Ramos (cell line): ENCODE measurements at regions not wholly inside any gene's neighbourhood (a gene's known extent, or its start where the extent isn't known, plus 50 kb on each side); places are given as distances from the start of the nearest gene placed in this dataset.

Source experiments
- in situ Hi-C: fragments of 300-500 bp; cut with MboI; formaldehyde crosslinking; loops from one replicate; pipeline ENCODE4 v1.14.3; 2022; ENCODE audit warnings: low sequenced_read_pairs; ENCODE audit not compliant: unreplicated experiment

GRCh38 chr7:46716926-46717325 lies 795.9 kb upstream of the IGFBP3 start:
- in situ Hi-C loops = no loop called here

GRCh38 chr7:46715579-46715978 lies 794.5 kb upstream of the IGFBP3 start:
- in situ Hi-C loops = no loop called here

GRCh38 chr7:46714904-46715303 lies 793.8 kb upstream of the IGFBP3 start:
- in situ Hi-C loops = no loop called here

GRCh38 chr7:46713868-46714596 lies 793.0 kb upstream of the IGFBP3 start:
- in situ Hi-C loops = no loop called here

GRCh38 chr7:46710927-46711326 lies 789.9 kb upstream of the IGFBP3 start:
- in situ Hi-C loops = no loop called here

- in situ Hi-C loops = no loop called here
Observed at GRCh38 chr7:46707973-46708372, 786.9 kb upstream of the IGFBP3 start.

GRCh38 chr7:46705386-46706255 lies 784.5 kb upstream of the IGFBP3 start:
- in situ Hi-C loops = no loop called here

GRCh38 chr7:46696741-46697140 lies 775.7 kb upstream of the IGFBP3 start:
- in situ Hi-C loops = no loop called here

- in situ Hi-C loops = no loop called here
Observed at GRCh38 chr7:46695051-46695708, 774.1 kb upstream of the IGFBP3 start.

GRCh38 chr7:46694058-46694457 lies 773.0 kb upstream of the IGFBP3 start:
- in situ Hi-C loops = no loop called here

- in situ Hi-C loops = no loop called here
Observed at GRCh38 chr7:46687203-46687602, 766.1 kb upstream of the IGFBP3 start.

GRCh38 chr7:46685051-46685450 lies 764.0 kb upstream of the IGFBP3 start:
- in situ Hi-C loops = no loop called here

- in situ Hi-C loops = no loop called here
Observed at GRCh38 chr7:46682836-46683624, 762.0 kb upstream of the IGFBP3 start.

- in situ Hi-C loops = no loop called here
Observed at GRCh38 chr7:46681865-46682503, 760.9 kb upstream of the IGFBP3 start.

- in situ Hi-C loops = no loop called here
Observed at GRCh38 chr7:46680147-46680546, 759.1 kb upstream of the IGFBP3 start.

GRCh38 chr7:46679671-46680070 lies 758.6 kb upstream of the IGFBP3 start:
- in situ Hi-C loops = no loop called here

GRCh38 chr7:46678421-46678820 lies 757.3 kb upstream of the IGFBP3 start:
- in situ Hi-C loops = no loop called here

GRCh38 chr7:46675456-46675855 lies 754.4 kb upstream of the IGFBP3 start:
- in situ Hi-C loops = no loop called here

- in situ Hi-C loops = no loop called here
Observed at GRCh38 chr7:46672861-46673260, 751.8 kb upstream of the IGFBP3 start.
